ENCODE measurements at regions not wholly inside any gene's neighbourhood (a gene's known extent, or its start where the extent isn't known, plus 50 kb on each side); places are given as distances from the start of the nearest gene placed in this dataset.

DNA sequence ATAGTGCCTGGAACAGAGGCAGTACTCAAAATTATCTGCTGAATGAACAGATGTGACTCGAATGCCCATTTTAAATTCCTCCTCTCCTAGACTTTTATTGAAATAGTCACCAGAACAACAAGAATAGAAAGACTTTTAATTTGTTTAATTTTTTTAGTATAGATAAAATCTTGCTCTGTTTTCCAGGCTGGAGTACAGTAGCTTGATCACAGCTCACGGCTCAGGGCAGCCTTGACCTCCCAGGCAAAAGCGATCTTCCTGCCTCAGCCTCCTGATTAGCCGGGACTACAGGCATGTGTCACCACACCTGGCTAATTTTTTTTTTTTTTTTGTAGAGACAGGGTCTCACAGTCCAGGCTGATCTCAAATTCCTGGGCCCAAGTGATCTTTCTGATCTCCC, 120.9 kb upstream of the FREM2 start (continued):
- TF ChIP-seq ERG (CRISPR knock-in tag; IDR thresholded peaks at IDR 0.05), result no peak
- no peak for TF ChIP-seq ZNF219 (CRISPR knock-in tag; IDR thresholded peaks at IDR 0.05; ENCODE audit: borderline replicate concordance)
- TF ChIP-seq ZNF396 (CRISPR knock-in tag; IDR thresholded peaks at IDR 0.05; ENCODE audit: borderline replicate concordance), result no peak
- TF ChIP-seq, protein P1, sequence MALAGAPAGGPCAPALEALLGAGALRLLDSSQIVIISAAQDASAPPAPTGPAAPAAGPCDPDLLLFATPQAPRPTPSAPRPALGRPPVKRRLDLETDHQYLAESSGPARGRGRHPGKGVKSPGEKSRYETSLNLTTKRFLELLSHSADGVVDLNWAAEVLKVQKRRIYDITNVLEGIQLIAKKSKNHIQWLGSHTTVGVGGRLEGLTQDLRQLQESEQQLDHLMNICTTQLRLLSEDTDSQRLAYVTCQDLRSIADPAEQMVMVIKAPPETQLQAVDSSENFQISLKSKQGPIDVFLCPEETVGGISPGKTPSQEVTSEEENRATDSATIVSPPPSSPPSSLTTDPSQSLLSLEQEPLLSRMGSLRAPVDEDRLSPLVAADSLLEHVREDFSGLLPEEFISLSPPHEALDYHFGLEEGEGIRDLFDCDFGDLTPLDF (CRISPR knock-in tag; IDR thresholded peaks at IDR 0.05), result no peak
- TF ChIP-seq MLX (CRISPR knock-in tag; IDR thresholded peaks at IDR 0.05), result no peak

GRCh38 chr13:38566519-38566918, 120.4 kb upstream of the FREM2 start:
- Mint-ChIP-seq H3K9me3 (peaks cover 16% of the 10 kb centered on the region), H3K27me3 (ENCODE audit: low read depth) (no peaks in the 10 kb centered on the region), H3K36me3 (no peaks in the 10 kb centered on the region; the same call in 1 of the 2 replicates), H3K27ac (no peak overlapping the region), H3K4me3 (no peak overlapping the region), H3K4me1 (peaks cover 5% of the 10 kb centered on the region)
- ATAC-seq (no peak), DNase-seq (ENCODE audit: low spot score) (no peak)
- POLR2A ChIA-PET, result no interaction called here
- CTCF ChIA-PET, result interaction anchor here (1.9 kb wide), 1 partner anchor 16 kb away, joined by 7 read pairs; no protein-coding TSS in a partner anchor
- TF ChIP-seq NR2C2 (CRISPR knock-in tag; IDR thresholded peaks at IDR 0.05), result no peak
- TF ChIP-seq, protein P2, sequence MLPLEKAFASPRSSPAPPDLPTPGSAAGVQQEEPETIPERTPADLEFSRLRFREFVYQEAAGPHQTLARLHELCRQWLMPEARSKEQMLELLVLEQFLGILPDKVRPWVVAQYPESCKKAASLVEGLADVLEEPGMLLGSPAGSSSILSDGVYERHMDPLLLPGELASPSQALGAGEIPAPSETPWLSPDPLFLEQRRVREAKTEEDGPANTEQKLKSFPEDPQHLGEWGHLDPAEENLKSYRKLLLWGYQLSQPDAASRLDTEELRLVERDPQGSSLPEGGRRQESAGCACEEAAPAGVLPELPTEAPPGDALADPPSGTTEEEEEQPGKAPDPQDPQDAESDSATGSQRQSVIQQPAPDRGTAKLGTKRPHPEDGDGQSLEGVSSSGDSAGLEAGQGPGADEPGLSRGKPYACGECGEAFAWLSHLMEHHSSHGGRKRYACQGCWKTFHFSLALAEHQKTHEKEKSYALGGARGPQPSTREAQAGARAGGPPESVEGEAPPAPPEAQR (CRISPR knock-in tag; IDR thresholded peaks at IDR 0.05), result no peak
- TF ChIP-seq ATF3 (CRISPR knock-in tag; conservative IDR thresholded peaks at IDR 0.05), result no peak
- no peak for TF ChIP-seq FOXJ3 (CRISPR knock-in tag; IDR thresholded peaks at IDR 0.05; ENCODE audit: borderline replicate concordance)
- no peak for TF ChIP-seq ZNF121 (CRISPR knock-in tag; IDR thresholded peaks at IDR 0.05)
- TF ChIP-seq OVOL2 (CRISPR knock-in tag; IDR thresholded peaks at IDR 0.05; ENCODE audit: borderline replicate concordance), result no peak
- TF ChIP-seq, protein P3, sequence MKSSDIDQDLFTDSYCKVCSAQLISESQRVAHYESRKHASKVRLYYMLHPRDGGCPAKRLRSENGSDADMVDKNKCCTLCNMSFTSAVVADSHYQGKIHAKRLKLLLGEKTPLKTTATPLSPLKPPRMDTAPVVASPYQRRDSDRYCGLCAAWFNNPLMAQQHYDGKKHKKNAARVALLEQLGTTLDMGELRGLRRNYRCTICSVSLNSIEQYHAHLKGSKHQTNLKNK (CRISPR knock-in tag; IDR thresholded peaks at IDR 0.05), result no peak
- TF ChIP-seq PREB (CRISPR knock-in tag; IDR thresholded peaks at IDR 0.05; ENCODE audit: borderline replicate concordance), result no peak
- TF ChIP-seq SMAD4 (CRISPR knock-in tag; IDR thresholded peaks at IDR 0.05), result no peak
- TF ChIP-seq TCF7 (CRISPR knock-in tag; IDR thresholded peaks at IDR 0.05; ENCODE audit: low read depth), result no peak
- no peak for TF ChIP-seq PRRX2 (CRISPR knock-in tag; IDR thresholded peaks at IDR 0.05)
- TF ChIP-seq ZNF532 (CRISPR knock-in tag; IDR thresholded peaks at IDR 0.05; ENCODE audit: borderline replicate concordance), result no peak
- no peak for TF ChIP-seq CREM (CRISPR knock-in tag; IDR thresholded peaks at IDR 0.05)
- TF ChIP-seq, protein P4, sequence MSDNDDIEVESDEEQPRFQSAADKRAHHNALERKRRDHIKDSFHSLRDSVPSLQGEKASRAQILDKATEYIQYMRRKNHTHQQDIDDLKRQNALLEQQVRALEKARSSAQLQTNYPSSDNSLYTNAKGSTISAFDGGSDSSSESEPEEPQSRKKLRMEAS (CRISPR knock-in tag; IDR thresholded peaks at IDR 0.05), result no peak
- TF ChIP-seq TP53 (CRISPR knock-in tag; IDR thresholded peaks at IDR 0.05), result no peak
